GM18507 (cell line): ENCODE measurements at regions not wholly inside any gene's neighbourhood (a gene's known extent, or its start where the extent isn't known, plus 50 kb on each side); places are given as distances from the start of the nearest gene placed in this dataset.
"Not testable (repeated sequence)": the region's sequence is repeated elsewhere in the genome, so short reads cannot be mapped to it uniquely, and the experiment has no call there.

Source experiments
- DNase-seq: peaks from one replicate; pipeline ENCODE4 v3.0.0; 2011; ENCODE audit warnings: low read depth; ENCODE audit not compliant: insufficient read length; ENCODE audit errors: extremely low spot score
- FAIRE-seq: peaks from 2 replicates; lab custom pipeline; 2011; peaks lifted over from hg19 to GRCh38; lab: Jason Lieb, UNC

GRCh38 chr2:48039209-48039990 is 133.1 kb upstream of the FBXO11 start:
- FAIRE-seq = no peak
- DNase-seq = no peak

GRCh38 chr2:48043131-48043700 is 136.9 kb upstream of the FBXO11 start:
- no peak for FAIRE-seq

GRCh38 chr2:48043746-48044145 is 137.4 kb upstream of the FBXO11 start:
- FAIRE-seq = peak; percentile 41
- DNase-seq = no peak

More at GRCh38 chr2:48043131-48043700, 136.9 kb upstream of the FBXO11 start:
- no peak for DNase-seq

- FAIRE-seq = no peak
- DNase-seq = no peak
Observed at GRCh38 chr2:48045613-48046012, 139.3 kb upstream of the FBXO11 start.

GRCh38 chr2:48048476-48049171 is 142.3 kb upstream of the FBXO11 start:
- no peak for DNase-seq
- FAIRE-seq = no peak

- FAIRE-seq (no peak), DNase-seq (no peak)
Observed at GRCh38 chr2:48049371-48049770, 143.1 kb upstream of the FBXO11 start.

GRCh38 chr2:48050711-48051110 is 144.4 kb upstream of the FBXO11 start:
- DNase-seq (no peak), FAIRE-seq (no peak)

GRCh38 chr2:48059975-48060374 is 153.7 kb upstream of the FBXO11 start:
- no peak for FAIRE-seq
- no peak for DNase-seq

GRCh38 chr2:48061656-48062055 is 155.4 kb upstream of the FBXO11 start:
- DNase-seq, FAIRE-seq: not testable (repeated sequence)

GRCh38 chr2:48065096-48065495 is 158.8 kb upstream of the FBXO11 start:
- no peak for FAIRE-seq
- no peak for DNase-seq

- no peak for FAIRE-seq
- DNase-seq = no peak
Observed at GRCh38 chr2:48066000-48066399, 159.7 kb upstream of the FBXO11 start.

GRCh38 chr2:48069769-48070168 is 163.5 kb upstream of the FBXO11 start:
- FAIRE-seq (no peak), DNase-seq (no peak)

GRCh38 chr2:48070415-48070814 is 164.1 kb upstream of the FBXO11 start:
- DNase-seq (no peak), FAIRE-seq (no peak)

GRCh38 chr2:48072583-48072982 is 166.3 kb upstream of the FBXO11 start:
- no peak for DNase-seq
- FAIRE-seq = no peak

GRCh38 chr2:48075631-48076030 is 169.3 kb upstream of the FBXO11 start:
- DNase-seq = no peak
- FAIRE-seq = no peak

- no peak for FAIRE-seq
- DNase-seq = no peak
Observed at GRCh38 chr2:48080534-48081316, 174.4 kb upstream of the FBXO11 start.

- DNase-seq = no peak
- no peak for FAIRE-seq
Observed at GRCh38 chr2:48081317-48081628, 175.0 kb upstream of the FBXO11 start.

- DNase-seq (no peak), FAIRE-seq (no peak)
Observed at GRCh38 chr2:48085888-48086287, 179.6 kb upstream of the FBXO11 start.

GRCh38 chr2:48088994-48089393 is 182.7 kb upstream of the FBXO11 start:
- FAIRE-seq = no peak
- DNase-seq = no peak

GRCh38 chr2:48089644-48090043 is 183.3 kb upstream of the FBXO11 start:
- DNase-seq (no peak), FAIRE-seq (no peak)
